Suppressor macrophage treated with lipopolysaccharide for 4 hours (primary cell): ENCODE measurements at regions not wholly inside any gene's neighbourhood (a gene's known extent, or its start where the extent isn't known, plus 50 kb on each side); places are given as distances from the start of the nearest gene placed in this dataset.
"Not testable (repeated sequence)": the region's sequence is repeated elsewhere in the genome, so short reads cannot be mapped to it uniquely, and the experiment has no call there.

Experiments used
- DNase-seq: peaks from one replicate; pipeline ENCODE4 v3.0.0-alpha.2; 2020

- DNase-seq = no peak
These were observed 86.9 kb upstream of the UBE2E2 start for GRCh38 chr3:23116081-23116837.

GRCh38 chr3:23117856-23118255 lies 85.3 kb upstream of the UBE2E2 start:
- DNase-seq = no peak

- no peak for DNase-seq
These were observed 75.9 kb upstream of the UBE2E2 start for GRCh38 chr3:23127196-23127595.

- DNase-seq = no peak
These were observed 74.5 kb upstream of the UBE2E2 start for GRCh38 chr3:23128655-23129054.

- no peak for DNase-seq
These were observed 74.0 kb upstream of the UBE2E2 start for GRCh38 chr3:23129117-23129516.

GRCh38 chr3:23129817-23130216 lies 73.3 kb upstream of the UBE2E2 start:
- DNase-seq = no peak

- DNase-seq = no peak
These were observed 72.7 kb upstream of the UBE2E2 start for GRCh38 chr3:23130406-23130805.

- no peak for DNase-seq
These were observed 67.9 kb upstream of the UBE2E2 start for GRCh38 chr3:23135026-23135785.

- no peak for DNase-seq
These were observed 67.1 kb upstream of the UBE2E2 start for GRCh38 chr3:23136054-23136453.

GRCh38 chr3:23144051-23144450 lies 59.1 kb upstream of the UBE2E2 start:
- not testable (repeated sequence) for DNase-seq

- DNase-seq = no peak
These were observed 57.0 kb upstream of the UBE2E2 start for GRCh38 chr3:23146163-23146562.

GRCh38 chr3:23152989-23153388 lies 50.1 kb upstream of the UBE2E2 start:
- peak; percentile 61 for DNase-seq
